Stimulated activated CD8-positive, alpha-beta memory T cell treated with anti-CD3 and anti-CD28 coated beads, Interleukin-2, amount 100 ng/mL, for 1 hour (primary cell): ENCODE measurements at regions not wholly inside any gene's neighbourhood (a gene's known extent, or its start where the extent isn't known, plus 50 kb on each side); places are given as distances from the start of the nearest gene placed in this dataset.

Experiments
- DNase-seq, 2 donors: peaks; one replicate each; pipeline ENCODE4 v3.0.0-alpha.2; 2020; ENCODE audit warnings: low read depth in 2 of 2

DNA sequence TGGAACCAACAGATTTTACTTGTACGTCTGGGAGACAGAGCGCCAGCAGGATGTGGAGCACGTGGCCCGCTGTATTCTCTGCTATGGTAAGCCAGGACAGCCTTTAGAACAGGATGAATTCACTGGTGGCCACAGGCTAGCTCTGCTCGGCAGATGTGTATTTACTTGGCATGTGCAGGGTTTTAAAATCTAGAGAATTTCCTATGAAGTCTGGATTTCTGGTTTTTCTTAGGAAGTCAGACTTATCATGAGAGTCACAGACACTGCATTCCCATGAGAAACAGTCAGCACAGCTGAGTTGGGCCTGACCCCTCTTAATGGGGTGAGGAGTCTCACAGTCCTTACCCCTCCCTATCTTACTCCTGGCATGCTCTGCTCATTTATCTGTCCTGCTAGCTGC is 84.6 kb upstream of the COL6A5 start:
- no peak for DNase-seq

DNA sequence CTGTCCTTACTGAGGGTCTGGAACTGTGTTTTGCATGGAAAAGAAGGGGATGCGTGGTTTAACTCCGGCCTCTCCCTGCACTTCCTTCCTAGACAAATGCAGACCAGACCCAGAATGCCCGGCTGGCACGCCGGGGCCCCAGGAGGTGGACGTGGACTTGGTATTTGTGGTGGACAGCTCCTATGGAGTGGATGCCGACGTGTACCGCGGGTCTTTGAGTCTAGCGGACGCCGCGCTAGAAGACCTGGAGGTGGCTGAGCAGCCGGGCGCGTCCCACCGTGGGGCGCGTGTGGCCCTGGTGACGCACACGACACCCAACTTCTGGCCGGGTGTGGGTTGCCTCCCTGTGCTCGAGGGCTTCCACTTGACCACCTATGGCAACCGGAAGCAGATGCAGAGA is 81.8 kb upstream of the COL6A5 start:
- DNase-seq, result no peak

DNA sequence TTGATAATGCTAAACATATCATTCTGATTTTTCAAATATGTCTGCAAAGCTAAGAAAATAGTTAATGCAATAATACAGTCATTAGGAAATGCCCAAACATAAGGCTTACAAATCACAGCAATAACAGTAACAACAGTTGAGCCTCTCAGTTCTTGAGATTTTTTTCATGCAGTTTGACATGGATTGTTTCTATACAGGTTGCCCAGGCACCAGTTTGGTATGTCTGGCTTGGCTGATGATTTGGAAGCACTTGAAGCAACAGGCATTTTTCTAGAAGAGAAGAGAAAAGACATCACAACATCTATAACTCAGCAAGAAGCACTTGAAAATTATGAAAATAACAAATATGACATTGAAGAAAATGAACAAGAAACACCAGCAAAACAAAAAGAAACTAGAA is 78.7 kb upstream of the COL6A5 start:
- DNase-seq, result no peak

GRCh38 chr3:130276203-130276803 is 69.2 kb upstream of the COL6A5 start:
- no peak for DNase-seq

- DNase-seq, result no peak
Measured at GRCh38 chr3:130288670-130289069, 56.8 kb upstream of the COL6A5 start.

GRCh38 chr3:130291148-130291547 is 54.3 kb upstream of the COL6A5 start:
- DNase-seq, result no peak

DNA sequence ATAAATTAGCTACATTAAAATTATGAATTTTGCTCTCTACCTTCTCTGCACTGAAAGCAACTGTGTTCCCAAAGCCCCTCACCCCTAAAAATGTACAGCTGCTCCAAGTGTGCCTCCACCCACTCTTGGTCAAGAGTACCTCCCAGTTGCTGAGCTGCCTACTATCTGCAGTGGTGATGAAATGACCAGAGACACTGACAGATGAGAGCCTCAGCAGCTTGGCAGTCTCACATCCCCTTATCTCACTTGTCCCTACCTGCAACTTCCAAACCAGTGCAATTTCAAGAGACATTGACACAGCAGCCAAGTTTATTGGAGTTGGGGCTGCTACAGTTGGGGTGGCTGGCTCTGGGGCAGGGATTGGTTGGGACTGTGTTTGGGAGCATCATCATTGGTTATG is 52.2 kb upstream of the COL6A5 start:
- no peak for DNase-seq
